ENCODE measurements at regions not wholly inside any gene's neighbourhood (a gene's known extent, or its start where the extent isn't known, plus 50 kb on each side); places are given as distances from the start of the nearest gene placed in this dataset.

DNA sequence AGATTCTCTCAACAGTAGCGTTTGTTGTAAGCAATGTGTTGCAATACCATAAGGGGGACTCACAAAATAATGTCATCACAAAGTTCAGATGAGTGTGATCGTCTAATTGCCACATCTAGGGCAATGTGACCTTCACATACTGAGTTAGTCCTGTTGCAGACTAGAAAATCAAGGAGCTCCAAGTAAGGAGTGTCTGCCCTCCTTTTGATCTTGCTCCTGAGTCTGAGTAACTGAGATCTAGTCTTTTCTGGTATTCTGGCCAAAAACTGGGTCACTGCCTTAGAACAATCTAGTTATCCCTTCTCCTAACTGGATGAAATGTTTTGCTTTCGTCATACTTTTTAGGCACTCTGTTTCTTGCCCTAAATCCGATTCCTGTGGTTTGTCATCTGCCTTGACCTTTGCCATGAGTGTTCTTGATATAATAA is 712.1 kb downstream of the CDH11 start:
- DNase-seq (ENCODE audit: low read depth, low spot score) (no peak), ATAC-seq (no peak)
- no peaks in the 10 kb centered on the region for H3K4me1 ChIP-seq (ENCODE audit: control insufficient read depth, insufficient read depth, low read length)
- in situ Hi-C loops (cut with HindIII; ENCODE audit: low pct_unique_long_range_greater_than_20kb, low sequenced_read_pairs) = no loop called here
- no peak overlapping the region for H3K4me3 ChIP-seq (ENCODE audit: low read depth in 2 of 2, low read length in 2 of 2)
- POLR2A ChIA-PET = no interaction called here
- intact Hi-C loops (cut with micrococcal nuclease; ENCODE audit: unreplicated experiment) = no loop called here
- no peaks in the 10 kb centered on the region for H3K36me3 ChIP-seq (ENCODE audit: control insufficient read depth, insufficient read depth, low read length)
- no peak for TF ChIP-seq POLR2AphosphoS5 (IDR thresholded peaks at IDR 0.05; ENCODE audit: low read depth, low read length)
- no peak for TF ChIP-seq TCF7L2 (IDR thresholded peaks at IDR 0.05; ENCODE audit: low read depth, low read length)
- no peak for TF ChIP-seq SIN3A (IDR thresholded peaks at IDR 0.05; ENCODE audit: borderline replicate concordance, insufficient read depth, low read depth, low read length)
- H3K27me3 ChIP-seq (ENCODE audit: control insufficient read depth, insufficient read depth, low read length) = no peaks in the 10 kb centered on the region
- H3K9me3 ChIP-seq (ENCODE audit: control insufficient read depth, insufficient read depth, low read depth, low read length) = no peaks in the 10 kb centered on the region
- CTCF ChIA-PET = no interaction called here
- no peak overlapping the region for H3K27ac ChIP-seq (ENCODE audit: low read length)
- BruUV-seq (replicated peaks) = no TSS peak

GRCh38 chr16:64408699-64409098 is 713.2 kb downstream of the CDH11 start:
- ATAC-seq (no peak), DNase-seq (ENCODE audit: low read depth, low spot score) (no peak)
- H3K4me3 ChIP-seq (ENCODE audit: low read depth in 2 of 2, low read length in 2 of 2) = no peak overlapping the region
- H3K27me3 ChIP-seq (ENCODE audit: control insufficient read depth, insufficient read depth, low read length) = no peaks in the 10 kb centered on the region
- intact Hi-C loops (cut with micrococcal nuclease; ENCODE audit: unreplicated experiment) (no loop called here), in situ Hi-C loops (cut with HindIII; ENCODE audit: low pct_unique_long_range_greater_than_20kb, low sequenced_read_pairs) (no loop called here)
- no TSS peak for BruUV-seq (replicated peaks)
- ChIA-PET CTCF (no interaction called here), POLR2A (no interaction called here)
- no peaks in the 10 kb centered on the region for H3K4me1 ChIP-seq (ENCODE audit: control insufficient read depth, insufficient read depth, low read length)
- TF ChIP-seq POLR2AphosphoS5 (IDR thresholded peaks at IDR 0.05; ENCODE audit: low read depth, low read length) (no peak), TCF7L2 (IDR thresholded peaks at IDR 0.05; ENCODE audit: low read depth, low read length) (no peak), CTCF (IDR thresholded peaks at IDR 0.05) (no peak), REST (IDR thresholded peaks at IDR 0.05; ENCODE audit: insufficient read depth in 1 of 2, low read depth in 2 of 2, low read length in 1 of 2) (no peak), SIN3A (IDR thresholded peaks at IDR 0.05; ENCODE audit: borderline replicate concordance, insufficient read depth, low read depth, low read length) (no peak)
- H3K36me3 ChIP-seq (ENCODE audit: control insufficient read depth, insufficient read depth, low read length) = no peaks in the 10 kb centered on the region
- no peaks in the 10 kb centered on the region for H3K9me3 ChIP-seq (ENCODE audit: control insufficient read depth, insufficient read depth, low read depth, low read length)
- H3K27ac ChIP-seq (ENCODE audit: low read length) = no peak overlapping the region

DNA sequence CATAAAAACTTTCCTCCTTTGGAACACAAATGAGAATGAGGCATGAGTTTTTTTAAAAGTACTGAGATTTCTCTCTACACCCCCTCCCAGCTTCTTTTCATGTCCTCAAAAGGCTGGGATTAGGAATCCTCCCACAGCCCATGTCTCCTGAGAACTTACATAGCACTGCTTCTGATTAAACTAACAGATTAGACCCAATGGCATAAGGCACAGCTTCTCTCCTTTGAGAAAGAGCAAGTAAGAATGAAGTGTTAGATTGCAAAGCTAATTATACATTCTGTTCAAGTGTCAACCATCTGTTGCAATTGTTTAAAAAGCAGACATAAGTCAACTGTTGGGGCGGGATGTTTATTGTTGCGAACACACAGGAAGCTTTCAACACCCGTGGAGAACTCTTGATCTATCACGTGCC is 715.1 kb downstream of the CDH11 start:
- Histone ChIP-seq H3K4me3 (ENCODE audit: low read depth in 2 of 2, low read length in 2 of 2) (no peak overlapping the region), H3K27ac (ENCODE audit: low read length) (no peak overlapping the region), H3K9me3 (ENCODE audit: control insufficient read depth, insufficient read depth, low read depth, low read length) (no peaks in the 10 kb centered on the region), H3K36me3 (ENCODE audit: control insufficient read depth, insufficient read depth, low read length) (no peaks in the 10 kb centered on the region), H3K4me1 (ENCODE audit: control insufficient read depth, insufficient read depth, low read length) (no peaks in the 10 kb centered on the region), H3K27me3 (ENCODE audit: control insufficient read depth, insufficient read depth, low read length) (no peaks in the 10 kb centered on the region)
- no peak for DNase-seq (ENCODE audit: low read depth, low spot score)
- BruUV-seq (replicated peaks) = no TSS peak
- no peak for ATAC-seq
- intact Hi-C loops (cut with micrococcal nuclease; ENCODE audit: unreplicated experiment) = no loop called here
- ChIA-PET POLR2A (no interaction called here), CTCF (no interaction called here)
- no peak for TF ChIP-seq CTCF (IDR thresholded peaks at IDR 0.05)
- TF ChIP-seq TCF7L2 (IDR thresholded peaks at IDR 0.05; ENCODE audit: low read depth, low read length) = no peak
- TF ChIP-seq REST (IDR thresholded peaks at IDR 0.05; ENCODE audit: insufficient read depth in 1 of 2, low read depth in 2 of 2, low read length in 1 of 2) = no peak
- no peak for TF ChIP-seq SIN3A (IDR thresholded peaks at IDR 0.05; ENCODE audit: borderline replicate concordance, insufficient read depth, low read depth, low read length)
- TF ChIP-seq POLR2AphosphoS5 (IDR thresholded peaks at IDR 0.05; ENCODE audit: low read depth, low read length) = no peak
- in situ Hi-C loops (cut with HindIII; ENCODE audit: low pct_unique_long_range_greater_than_20kb, low sequenced_read_pairs) = no loop called here
